Suprapubic skin (tissue), 4 donors: ENCODE measurements at regions not wholly inside any gene's neighbourhood (a gene's known extent, or its start where the extent isn't known, plus 50 kb on each side); places are given as distances from the start of the nearest gene placed in this dataset.
A peak's percentile ranks its signal among the peaks of the same experiment; 100 is the strongest.

ENCODE experiments used
- DNase-seq, 2 donors: peaks; one replicate each; pipeline ENCODE4 v3.0.0-alpha.2; 2019; ENCODE audit warnings: low spot score in 2 of 2
- H3K27ac ChIP-seq: fragments of 200-600 bp; sonication (generic); one replicate; pipeline ENCODE4 v1.5.1; 2019
- H3K27me3 ChIP-seq: fragments of 200-600 bp; sonication (generic); one replicate; pipeline ENCODE4 v1.5.1; 2019
- H3K36me3 ChIP-seq: fragments of 200-600 bp; sonication (generic); one replicate; pipeline ENCODE4 v1.5.1; 2019
- H3K4me1 ChIP-seq: fragments of 200-600 bp; sonication (generic); one replicate; pipeline ENCODE4 v1.5.1; 2019
- H3K4me3 ChIP-seq: fragments of 200-600 bp; sonication (generic); one replicate; pipeline ENCODE4 v1.5.1; 2019; ENCODE audit warnings: mild to moderate bottlenecking
- H3K9me3 ChIP-seq: fragments of 200-600 bp; sonication (generic); one replicate; pipeline ENCODE4 v1.5.1; 2019
- EP300 ChIP-seq: sonication (generic); formaldehyde crosslinking; IDR thresholded peaks from one replicate; pipeline ENCODE4 v1.6.1; 2017; ENCODE audit warnings: antibody characterized with exemption
- POLR2A ChIP-seq, 2 donors: fragments of 450-650 bp; IDR thresholded peaks; one replicate each; pipeline ENCODE4 v1.6.1; 2017; ENCODE audit warnings: antibody characterized with exemption in 2 of 2, mild to moderate bottlenecking in 2 of 2, moderate library complexity in 2 of 2
- POLR2AphosphoS5 ChIP-seq, 3 donors: sonication (generic); formaldehyde crosslinking; IDR thresholded peaks; one replicate each; pipeline ENCODE4 v1.6.1; 2017; ENCODE audit warnings: antibody characterized with exemption in 3 of 3
- WGBS: methylation state at CpG from one replicate; pipeline ENCODE4 v1.1.5; 2018; 5-methylcytosine and 5-hydroxymethylcytosine counted together
- TF ChIP-seq, protein P1 (sequence below), 2 donors: fragments of 200-600 bp in 1 of 2; fragments of 450-650 bp in 1 of 2; sonication (generic) in 1 of 2; IDR thresholded peaks; one replicate each; pipeline ENCODE4 v1.5.1; 2016 to 2019; ENCODE audit warnings: antibody characterized with exemption in 2 of 2, mild to moderate bottlenecking in 1 of 2, moderate library complexity in 1 of 2

DNA sequence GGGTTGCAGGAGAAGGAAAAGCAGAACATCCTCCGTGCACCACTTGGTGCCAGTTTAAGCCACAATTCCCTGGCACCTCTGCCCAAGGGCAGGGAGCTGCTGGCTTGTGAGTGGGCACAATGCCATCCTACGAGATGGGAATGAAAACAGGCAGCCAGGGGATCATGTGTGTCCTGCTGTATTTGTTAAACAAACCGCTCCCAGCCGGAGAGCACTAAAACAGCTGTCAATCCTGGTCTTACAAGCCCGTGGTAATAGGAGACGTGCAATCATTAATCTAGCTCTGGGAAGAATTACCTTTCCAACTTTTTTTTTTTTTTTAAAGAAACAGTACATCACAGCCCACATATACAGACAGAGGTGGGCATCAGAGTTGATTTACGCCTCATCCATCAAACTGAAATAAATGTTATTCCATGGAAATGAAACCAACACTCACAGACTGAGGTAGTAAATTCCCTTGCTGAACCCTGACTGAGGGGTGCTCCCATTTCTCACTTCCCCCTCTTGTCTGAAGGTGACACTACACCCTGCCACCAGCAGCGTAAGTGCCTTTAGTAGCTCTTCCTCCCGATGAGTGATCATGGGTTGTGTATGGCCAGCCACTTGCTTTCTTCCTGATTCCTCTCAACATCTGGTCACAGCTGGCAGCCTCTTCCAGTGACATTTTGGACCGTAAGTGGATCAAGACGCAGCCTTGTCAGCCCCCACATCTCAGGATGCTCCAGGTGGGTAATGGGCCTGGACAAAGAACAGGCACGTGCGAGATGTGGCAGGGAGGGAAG is 143.8 kb downstream of the TEX36 start:
- Histone ChIP-seq H3K9me3 (no peaks in the 10 kb centered on the region), H3K36me3 (no peaks in the 10 kb centered on the region), H3K27me3 (peaks cover 6% of the 10 kb centered on the region), H3K27ac (no peak overlapping the region), H3K4me3 (no peak overlapping the region), H3K4me1 (peaks cover 9% of the 10 kb centered on the region)
- peak in 1 of 3 donors; percentile 20 for TF ChIP-seq POLR2AphosphoS5 (IDR thresholded peaks at IDR 0.05)
- no peak for TF ChIP-seq EP300
- 42% methylated on average over 12 of the region's 13 CpGs for WGBS
- DNase-seq: no peak

DNA sequence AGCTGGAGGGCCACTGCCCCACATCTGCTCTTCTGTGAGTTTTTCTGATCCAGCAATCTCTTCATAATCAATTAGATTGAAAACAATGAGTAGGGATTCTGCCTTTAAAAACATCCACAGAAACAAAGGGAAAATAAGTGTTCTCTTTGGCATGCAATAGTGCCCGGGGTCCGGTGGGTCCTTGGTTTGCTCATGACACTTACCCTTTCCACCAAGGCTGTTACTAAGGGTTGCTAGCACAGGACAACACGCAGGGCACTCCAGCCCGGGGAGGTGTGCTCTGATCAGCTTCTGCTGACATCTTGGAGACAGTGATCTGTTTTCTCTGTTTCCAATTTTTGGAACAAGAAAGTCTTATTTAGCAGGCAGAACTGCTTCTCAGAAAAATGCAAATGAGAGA is 146.7 kb downstream of the TEX36 start:
- H3K27ac ChIP-seq: no peak overlapping the region
- TF ChIP-seq POLR2AphosphoS5 (IDR thresholded peaks at IDR 0.05) (no peak), POLR2A (IDR thresholded peaks at IDR 0.05) (no peak), EP300 (no peak)
- TF ChIP-seq, protein P1, sequence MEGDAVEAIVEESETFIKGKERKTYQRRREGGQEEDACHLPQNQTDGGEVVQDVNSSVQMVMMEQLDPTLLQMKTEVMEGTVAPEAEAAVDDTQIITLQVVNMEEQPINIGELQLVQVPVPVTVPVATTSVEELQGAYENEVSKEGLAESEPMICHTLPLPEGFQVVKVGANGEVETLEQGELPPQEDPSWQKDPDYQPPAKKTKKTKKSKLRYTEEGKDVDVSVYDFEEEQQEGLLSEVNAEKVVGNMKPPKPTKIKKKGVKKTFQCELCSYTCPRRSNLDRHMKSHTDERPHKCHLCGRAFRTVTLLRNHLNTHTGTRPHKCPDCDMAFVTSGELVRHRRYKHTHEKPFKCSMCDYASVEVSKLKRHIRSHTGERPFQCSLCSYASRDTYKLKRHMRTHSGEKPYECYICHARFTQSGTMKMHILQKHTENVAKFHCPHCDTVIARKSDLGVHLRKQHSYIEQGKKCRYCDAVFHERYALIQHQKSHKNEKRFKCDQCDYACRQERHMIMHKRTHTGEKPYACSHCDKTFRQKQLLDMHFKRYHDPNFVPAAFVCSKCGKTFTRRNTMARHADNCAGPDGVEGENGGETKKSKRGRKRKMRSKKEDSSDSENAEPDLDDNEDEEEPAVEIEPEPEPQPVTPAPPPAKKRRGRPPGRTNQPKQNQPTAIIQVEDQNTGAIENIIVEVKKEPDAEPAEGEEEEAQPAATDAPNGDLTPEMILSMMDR (IDR thresholded peaks at IDR 0.05): no peak
- WGBS: 74% methylated on average over 4 of the region's 4 CpGs
- no peak overlapping the region for H3K4me3 ChIP-seq
- peaks cover 11% of the 10 kb centered on the region for H3K27me3 ChIP-seq
- H3K36me3 ChIP-seq: no peaks in the 10 kb centered on the region
- no peaks in the 10 kb centered on the region for H3K9me3 ChIP-seq
- no peak for DNase-seq
- H3K4me1 ChIP-seq: peaks cover 4% of the 10 kb centered on the region

DNA sequence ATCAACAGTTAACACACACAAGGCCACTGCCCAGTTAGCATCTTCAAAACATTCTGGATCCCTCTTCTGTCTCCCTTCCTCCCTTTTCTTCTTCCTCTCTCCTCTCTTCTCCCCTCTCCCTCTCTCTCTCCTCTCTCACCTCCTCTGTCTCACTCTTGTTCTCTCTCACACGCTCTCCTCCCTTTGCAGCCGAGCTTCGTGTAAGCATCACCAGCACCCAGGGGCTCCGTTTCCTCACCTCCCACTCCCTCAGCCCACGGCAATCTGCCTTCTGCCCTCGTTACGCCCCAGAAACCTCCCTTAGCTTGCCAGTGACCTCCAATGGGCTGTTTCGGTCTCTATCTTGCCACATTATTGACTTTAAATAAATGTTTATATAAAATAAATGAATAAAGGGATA is 147.4 kb downstream of the TEX36 start:
- Histone ChIP-seq H3K27ac (no peak overlapping the region), H3K4me1 (peaks cover 4% of the 10 kb centered on the region), H3K9me3 (no peaks in the 10 kb centered on the region), H3K27me3 (peaks cover 8% of the 10 kb centered on the region), H3K4me3 (no peak overlapping the region), H3K36me3 (no peaks in the 10 kb centered on the region)
- WGBS: 78% methylated on average over 8 of the region's 8 CpGs
- TF ChIP-seq EP300: no peak
- no peak for TF ChIP-seq POLR2A (IDR thresholded peaks at IDR 0.05)
- TF ChIP-seq, protein P1 (IDR thresholded peaks at IDR 0.05): no peak
- no peak for TF ChIP-seq POLR2AphosphoS5 (IDR thresholded peaks at IDR 0.05)
- no peak for DNase-seq

DNA sequence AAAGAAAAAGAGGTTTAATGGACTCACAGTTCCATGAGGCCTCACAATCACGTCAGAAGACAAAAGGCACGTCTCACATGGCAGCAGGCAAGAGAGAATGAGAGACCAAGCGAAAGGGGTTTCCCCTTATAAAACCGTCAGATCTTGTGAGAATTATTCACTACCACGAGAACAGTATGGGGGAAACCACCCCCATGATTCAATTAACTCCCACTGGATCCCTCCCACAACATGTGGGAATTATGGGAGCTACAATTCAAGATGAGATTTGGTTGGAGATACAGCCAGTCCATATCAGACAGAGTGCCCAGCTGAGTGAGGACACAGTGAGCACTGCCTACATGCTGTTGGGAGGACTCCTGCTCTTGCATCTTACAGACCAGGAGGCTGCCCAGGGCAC is 148.4 kb downstream of the TEX36 start:
- Histone ChIP-seq H3K27ac (no peak overlapping the region), H3K36me3 (no peaks in the 10 kb centered on the region), H3K27me3 (peaks cover 8% of the 10 kb centered on the region), H3K4me3 (no peak overlapping the region), H3K9me3 (no peaks in the 10 kb centered on the region), H3K4me1 (peaks cover 3% of the 10 kb centered on the region)
- WGBS: 58% methylated on average over 5 of the region's 5 CpGs
- no peak for DNase-seq
- no peak for TF ChIP-seq POLR2AphosphoS5 (IDR thresholded peaks at IDR 0.05)
- TF ChIP-seq, protein P1 (IDR thresholded peaks at IDR 0.05): no peak

DNA sequence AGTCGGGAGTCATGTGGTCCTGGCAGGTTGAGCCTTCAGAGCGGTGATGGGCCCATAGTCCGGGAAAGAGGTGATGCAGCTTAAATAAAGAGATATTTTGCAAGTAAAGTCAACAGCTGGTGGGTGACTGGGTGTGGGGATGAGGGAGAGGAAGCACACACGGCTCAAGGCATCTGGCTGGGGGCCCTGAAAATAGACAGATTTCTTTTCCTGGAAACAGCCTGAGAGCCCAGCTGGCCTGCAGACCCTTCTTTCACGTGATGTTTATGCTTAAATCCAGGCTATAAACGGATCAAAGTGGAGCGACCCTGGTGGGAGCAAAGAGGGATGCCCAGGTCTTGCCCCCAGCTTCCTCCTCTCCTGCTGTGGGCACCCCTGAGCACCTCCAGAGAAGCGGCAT is 149.1 kb downstream of the TEX36 start:
- WGBS: 64% methylated on average over 7 of the region's 8 CpGs
- DNase-seq: no peak
- Histone ChIP-seq H3K27me3 (peaks cover 8% of the 10 kb centered on the region), H3K36me3 (no peaks in the 10 kb centered on the region), H3K9me3 (no peaks in the 10 kb centered on the region), H3K4me3 (no peak overlapping the region), H3K4me1 (no peaks in the 10 kb centered on the region), H3K27ac (no peak overlapping the region)
- TF ChIP-seq POLR2A (IDR thresholded peaks at IDR 0.05) (no peak), EP300 (no peak), POLR2AphosphoS5 (IDR thresholded peaks at IDR 0.05) (no peak)
- TF ChIP-seq, protein P1 (IDR thresholded peaks at IDR 0.05): no peak
